HepG2 (cell line): ENCODE measurements at regions not wholly inside any gene's neighbourhood (a gene's known extent, or its start where the extent isn't known, plus 50 kb on each side); places are given as distances from the start of the nearest gene placed in this dataset.

ENCODE experiments used
- MAX ChIP-seq: IDR thresholded peaks from 2 replicates; pipeline ENCODE4 v1.6.1; 2012; ENCODE audit warnings: inconsistent platforms
- NFRKB ChIP-seq: fragments of 450-650 bp; IDR thresholded peaks from 2 replicates; pipeline ENCODE4 v1.6.1; 2017
- ZNF121 ChIP-seq: sonication (generic); formaldehyde crosslinking; IDR thresholded peaks from 2 replicates; pipeline ENCODE4 v1.5.0; 2020; ENCODE audit warnings: mild to moderate bottlenecking, missing genetic modification reagents
- ZNF710 ChIP-seq: sonication (generic); formaldehyde crosslinking; IDR thresholded peaks from 2 replicates; pipeline ENCODE4 v1.5.0; 2020; ENCODE audit warnings: mild to moderate bottlenecking, missing genetic modification reagents, borderline replicate concordance

- TF ChIP-seq MAX (no peak), ZNF121 (CRISPR knock-in tag) (no peak), NFRKB (no peak), ZNF710 (CRISPR knock-in tag) (no peak)
Measured at GRCh38 chr2:164335947-164336346, 285.3 kb downstream of the GRB14 start.
